ENCODE measurements at regions not wholly inside any gene's neighbourhood (a gene's known extent, or its start where the extent isn't known, plus 50 kb on each side); places are given as distances from the start of the nearest gene placed in this dataset.
A peak's percentile ranks its signal among the peaks of the same experiment; 100 is the strongest.

GRCh38 chr18:62442391-62442790 lies 80.4 kb upstream of the ZCCHC2 start:
- DNase-seq, result no peak
- TF ChIP-seq GATA1 (IDR thresholded peaks at IDR 0.05; ENCODE audit: low read depth, low read length) (no peak), POLR2A (IDR thresholded peaks at IDR 0.05; ENCODE audit: low read length) (no peak)

- DNase-seq, result no peak
- TF ChIP-seq GATA1 (IDR thresholded peaks at IDR 0.05; ENCODE audit: low read depth, low read length) (no peak), POLR2A (IDR thresholded peaks at IDR 0.05; ENCODE audit: low read length) (no peak)
Observed at GRCh38 chr18:62445386-62445917, 77.4 kb upstream of the ZCCHC2 start.

DNA sequence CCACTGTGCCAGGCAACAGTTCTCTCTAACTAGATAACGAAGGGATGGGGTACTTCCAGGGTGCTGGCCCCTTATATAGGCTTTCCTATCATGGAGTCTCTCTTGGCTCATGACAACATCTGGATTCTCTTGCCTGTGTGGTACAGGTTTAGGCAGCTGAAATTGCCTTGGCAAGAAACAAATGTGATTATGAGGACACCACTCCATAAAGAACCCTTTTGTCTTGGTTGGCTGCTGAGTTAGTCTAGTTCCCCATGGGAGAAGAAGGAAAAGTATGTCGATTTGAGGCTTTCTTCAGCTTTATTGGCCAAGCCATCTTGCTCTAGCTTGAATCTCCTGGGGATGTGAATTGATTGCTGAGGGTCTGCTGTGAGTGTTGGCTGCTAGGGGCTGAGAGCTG lies 76.3 kb upstream of the ZCCHC2 start:
- DNase-seq, result no peak
- TF ChIP-seq GATA1 (IDR thresholded peaks at IDR 0.05; ENCODE audit: low read depth, low read length) (no peak), POLR2A (IDR thresholded peaks at IDR 0.05; ENCODE audit: low read length) (no peak)

DNA sequence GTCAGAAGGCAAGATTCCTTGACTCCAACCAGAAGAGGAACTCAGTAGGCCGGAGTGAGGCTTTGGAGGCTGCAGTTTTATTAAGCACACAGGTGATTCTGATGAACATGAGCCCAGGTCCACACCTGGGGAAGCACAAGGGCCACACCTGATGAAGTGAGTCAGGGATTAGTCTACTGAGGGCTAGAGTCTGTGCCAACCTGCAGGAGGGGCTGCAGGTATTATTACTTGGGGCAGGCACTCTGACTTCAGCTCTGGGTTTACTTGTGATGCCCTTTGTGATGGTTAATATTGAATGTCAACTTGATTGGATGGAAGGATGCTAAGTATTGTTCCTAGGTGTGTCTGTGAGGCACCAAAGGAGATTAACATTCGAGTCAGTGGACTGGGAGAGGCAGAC lies 75.2 kb upstream of the ZCCHC2 start:
- DNase-seq, result no peak
- no peak for TF ChIP-seq GATA1 (IDR thresholded peaks at IDR 0.05; ENCODE audit: low read depth, low read length)
- TF ChIP-seq POLR2A (IDR thresholded peaks at IDR 0.05; ENCODE audit: low read length), result no peak

DNA sequence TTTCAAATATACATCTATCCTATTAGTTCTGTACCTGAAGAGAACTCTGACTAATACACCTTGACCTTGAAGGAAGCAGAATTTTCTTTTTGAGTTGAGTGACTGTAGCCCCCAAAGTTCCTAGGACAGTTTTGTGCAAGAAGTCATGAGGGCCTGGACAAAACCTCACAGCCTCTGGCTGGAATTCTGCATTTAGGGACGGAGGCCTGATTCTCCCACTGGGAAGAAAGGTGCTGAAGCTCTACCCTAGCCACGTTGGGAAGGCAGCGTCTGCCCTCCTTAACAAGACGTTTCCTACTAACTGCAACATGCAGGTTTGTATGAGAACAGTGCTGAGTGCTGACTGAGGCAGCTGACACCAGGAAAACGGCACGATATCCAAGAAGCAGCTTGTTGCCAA lies 74.4 kb upstream of the ZCCHC2 start:
- TF ChIP-seq GATA1 (IDR thresholded peaks at IDR 0.05; ENCODE audit: low read depth, low read length) (no peak), POLR2A (IDR thresholded peaks at IDR 0.05; ENCODE audit: low read length) (no peak)
- DNase-seq, result peak in 1 of 2 experiments; percentile 33

- no peak for DNase-seq
- TF ChIP-seq GATA1 (IDR thresholded peaks at IDR 0.05; ENCODE audit: low read depth, low read length) (no peak), POLR2A (IDR thresholded peaks at IDR 0.05; ENCODE audit: low read length) (no peak)
Observed at GRCh38 chr18:62449490-62450104, 73.2 kb upstream of the ZCCHC2 start.

GRCh38 chr18:62450175-62450545 lies 72.7 kb upstream of the ZCCHC2 start:
- peak; percentile 78 to 88 for DNase-seq
- TF ChIP-seq GATA1 (IDR thresholded peaks at IDR 0.05; ENCODE audit: low read depth, low read length) (no peak), POLR2A (IDR thresholded peaks at IDR 0.05; ENCODE audit: low read length) (no peak)

DNA sequence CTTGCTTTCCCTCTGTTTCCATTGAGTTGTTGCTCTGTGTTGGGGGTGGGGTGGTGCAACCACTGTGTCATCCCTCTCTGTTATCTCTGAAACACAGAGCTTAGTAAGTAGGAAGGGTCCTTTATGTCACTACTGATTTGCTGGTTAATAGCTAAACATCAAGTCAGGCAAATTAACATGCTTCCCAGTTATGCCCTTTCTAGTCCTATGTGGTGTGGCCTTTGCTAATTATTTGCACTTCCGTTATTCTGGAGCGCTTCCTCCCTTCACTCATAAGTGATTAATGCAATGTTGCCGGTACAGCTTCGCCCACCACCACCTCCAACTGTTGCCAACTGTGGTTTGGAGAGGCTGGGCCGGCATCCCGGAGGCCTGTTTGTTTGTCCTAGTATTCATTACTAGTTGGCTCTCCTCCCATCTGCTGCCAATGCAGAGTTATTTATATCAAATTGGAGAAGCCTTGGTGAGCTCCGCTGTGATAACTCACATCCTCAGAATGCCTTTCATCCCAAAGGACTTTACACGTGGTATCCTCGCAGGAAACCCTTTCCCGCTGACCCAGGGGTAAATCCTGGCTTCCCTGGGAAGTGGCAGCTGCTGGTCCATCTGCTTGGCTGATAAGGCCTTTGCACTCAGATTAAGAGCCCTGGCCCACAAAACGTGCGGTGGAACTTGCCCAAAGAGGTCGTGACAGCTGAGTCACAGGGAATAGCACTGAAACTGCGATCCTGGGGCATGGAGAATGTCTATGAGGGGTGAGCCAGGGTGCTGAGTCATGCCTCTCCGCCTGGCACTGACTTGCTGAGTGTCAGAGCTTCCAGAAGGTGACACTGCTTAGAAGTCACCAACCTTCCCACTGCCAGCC lies 72.0 kb upstream of the ZCCHC2 start:
- peak; percentile 97 to 98 for DNase-seq
- TF ChIP-seq GATA1 (IDR thresholded peaks at IDR 0.05; ENCODE audit: low read depth, low read length), result no peak
- peak; percentile 28 for TF ChIP-seq POLR2A (IDR thresholded peaks at IDR 0.05; ENCODE audit: low read length)

- peak in 1 of 2 experiments; percentile 48 for DNase-seq
Observed at GRCh38 chr18:62452280-62452831, 70.5 kb upstream of the ZCCHC2 start.

GRCh38 chr18:62453864-62454263 lies 69.0 kb upstream of the ZCCHC2 start:
- DNase-seq, result no peak
- TF ChIP-seq GATA1 (IDR thresholded peaks at IDR 0.05; ENCODE audit: low read depth, low read length), result no peak
- TF ChIP-seq POLR2A (IDR thresholded peaks at IDR 0.05; ENCODE audit: low read length), result no peak

More at GRCh38 chr18:62452280-62452831, 70.5 kb upstream of the ZCCHC2 start:
- TF ChIP-seq GATA1 (IDR thresholded peaks at IDR 0.05; ENCODE audit: low read depth, low read length) (no peak), POLR2A (IDR thresholded peaks at IDR 0.05; ENCODE audit: low read length) (no peak)

- TF ChIP-seq POLR2A (IDR thresholded peaks at IDR 0.05; ENCODE audit: low read length) (no peak), GATA1 (IDR thresholded peaks at IDR 0.05; ENCODE audit: low read depth, low read length) (no peak)
- no peak for DNase-seq
Observed at GRCh38 chr18:62454527-62454926, 68.3 kb upstream of the ZCCHC2 start.

DNA sequence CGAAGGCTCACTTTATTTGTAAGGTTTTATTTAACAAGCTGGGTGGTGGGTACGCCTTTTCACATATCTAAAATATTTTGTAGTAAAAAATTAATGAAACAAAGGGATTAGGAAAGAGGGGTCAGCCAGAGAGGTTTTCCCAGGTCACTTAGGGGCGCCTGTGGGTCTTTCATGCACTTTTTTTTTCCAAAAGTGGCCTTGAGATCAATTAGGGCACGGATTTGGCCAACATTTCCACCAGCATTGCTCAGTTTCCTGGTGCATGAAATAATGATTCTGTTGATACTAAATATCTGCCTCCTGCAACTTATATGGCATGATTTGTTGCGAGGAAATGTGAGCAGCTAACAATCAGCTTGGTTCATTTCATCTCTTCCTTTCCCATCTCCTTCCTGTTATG lies 67.6 kb upstream of the ZCCHC2 start:
- no peak for DNase-seq
- TF ChIP-seq GATA1 (IDR thresholded peaks at IDR 0.05; ENCODE audit: low read depth, low read length) (no peak), POLR2A (IDR thresholded peaks at IDR 0.05; ENCODE audit: low read length) (no peak)

DNA sequence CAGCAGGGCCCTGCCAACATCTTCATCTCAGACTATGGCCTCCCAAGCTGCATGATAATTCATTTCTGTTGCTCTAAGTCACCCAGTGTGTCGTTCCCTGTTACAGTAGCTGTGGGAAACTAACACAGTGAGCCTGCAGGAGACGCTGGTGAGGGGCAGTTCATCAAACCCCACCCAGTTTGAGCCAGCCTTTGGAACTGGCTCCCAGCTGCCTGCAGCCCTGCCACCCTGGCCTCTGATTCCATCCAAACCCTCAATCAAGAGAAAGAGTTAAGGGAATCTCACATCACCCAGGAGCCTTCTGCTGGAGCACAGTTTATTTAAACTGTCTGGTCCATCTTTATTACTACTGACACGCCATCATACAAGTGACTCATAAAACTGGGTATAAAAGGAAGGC lies 64.9 kb upstream of the ZCCHC2 start:
- TF ChIP-seq POLR2A (IDR thresholded peaks at IDR 0.05; ENCODE audit: low read length) (no peak), GATA1 (IDR thresholded peaks at IDR 0.05; ENCODE audit: low read depth, low read length) (no peak)
- DNase-seq, result peak in 1 of 2 experiments; percentile 26

DNA sequence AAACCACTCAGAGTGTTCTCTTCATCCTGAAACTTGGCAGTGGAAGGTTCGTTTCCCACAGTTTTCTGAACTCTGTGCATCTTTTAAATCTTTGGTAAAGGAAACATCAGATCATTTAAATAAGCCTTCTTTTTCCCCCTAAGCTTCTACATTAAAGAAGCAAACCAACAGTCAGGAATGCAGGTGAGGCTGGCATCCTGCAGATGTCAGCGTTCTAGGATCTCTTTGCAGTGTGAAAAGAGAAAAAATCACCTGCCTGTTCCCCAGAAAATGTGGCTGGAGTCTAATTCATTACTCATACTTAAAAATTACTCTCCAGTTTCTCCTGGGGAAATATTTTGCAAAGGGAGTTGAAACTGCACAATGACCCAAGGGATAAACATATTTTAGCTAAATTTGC lies 64.5 kb upstream of the ZCCHC2 start:
- no peak for DNase-seq
- TF ChIP-seq GATA1 (IDR thresholded peaks at IDR 0.05; ENCODE audit: low read depth, low read length), result no peak
- TF ChIP-seq POLR2A (IDR thresholded peaks at IDR 0.05; ENCODE audit: low read length), result no peak
